NCI-H2029 treated with DMSO at 0.1 percent for 48 hours (cell line): ENCODE measurements at regions not wholly inside any gene's neighbourhood (a gene's known extent, or its start where the extent isn't known, plus 50 kb on each side); places are given as distances from the start of the nearest gene placed in this dataset.

Source experiments
- DNase-seq: peaks from one replicate; lab custom pipeline; 2025; lab: John Stamatoyannopoulos, UW

DNA sequence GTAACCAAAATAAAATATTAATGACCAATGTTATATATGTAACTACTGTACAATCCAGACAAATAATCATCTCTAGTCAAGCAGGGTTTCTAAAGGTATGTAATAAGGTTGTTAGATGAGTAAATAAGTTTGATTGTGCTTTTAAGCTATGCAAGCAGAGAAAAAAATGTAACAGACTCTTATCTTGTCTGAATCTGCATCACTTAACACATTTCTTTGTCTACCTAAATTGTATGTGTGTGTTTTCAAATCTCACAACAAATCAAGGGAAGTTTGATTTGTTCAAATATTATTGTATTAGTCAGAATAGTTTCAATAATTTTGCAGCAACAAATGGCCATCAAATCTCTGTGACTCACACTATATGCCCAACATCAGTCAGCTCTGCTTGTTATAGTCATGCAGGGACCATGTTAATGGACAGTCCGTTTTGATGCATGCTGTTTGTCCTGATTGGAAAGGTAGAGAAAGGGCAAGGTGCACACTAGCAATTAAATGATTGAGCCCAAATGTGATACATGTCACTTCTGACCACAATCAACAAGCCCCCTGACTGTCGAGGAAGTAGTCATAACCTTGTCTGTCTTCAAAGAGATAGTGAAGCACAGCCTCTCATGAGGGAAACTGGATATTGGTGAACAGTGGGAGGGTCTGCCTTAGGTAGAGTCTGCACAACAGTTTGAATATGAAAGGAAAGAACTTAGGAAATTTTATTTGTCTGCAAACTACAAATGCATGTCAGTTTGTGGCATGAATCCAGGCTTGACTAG lies 349.4 kb upstream of the SATB1 start:
- no peak for DNase-seq

- no peak for DNase-seq
These were observed 347.7 kb upstream of the SATB1 start for GRCh38 chr3:18772699-18773305.

GRCh38 chr3:18771931-18772330 lies 346.8 kb upstream of the SATB1 start:
- no peak for DNase-seq

- DNase-seq, result no peak
These were observed 345.7 kb upstream of the SATB1 start for GRCh38 chr3:18770800-18771199.

DNA sequence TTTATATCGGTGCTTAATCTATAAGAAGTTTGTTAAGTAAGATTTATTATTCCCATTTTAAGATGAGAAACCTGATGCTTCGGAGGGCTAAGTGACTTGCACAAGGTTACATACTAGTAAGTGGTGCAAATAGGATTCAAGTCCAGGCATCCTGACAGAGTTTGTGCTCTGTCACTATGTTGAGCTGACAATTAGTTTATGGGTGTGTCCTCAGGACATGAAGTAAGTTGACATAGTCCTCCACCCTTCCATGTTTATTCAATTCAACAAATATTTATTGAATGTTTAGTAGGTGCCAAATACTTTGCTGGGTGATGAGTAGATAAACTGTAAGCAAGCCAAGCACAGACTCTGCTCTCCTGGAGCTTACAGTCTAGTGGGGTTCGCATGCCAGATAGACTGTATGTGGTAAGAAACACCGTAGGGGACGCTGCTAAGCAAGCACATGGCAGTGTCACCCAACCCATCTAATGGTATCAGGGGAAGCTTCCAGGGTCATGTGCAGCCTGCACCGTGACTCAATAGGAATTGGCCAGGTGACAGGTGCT lies 342.7 kb upstream of the SATB1 start:
- DNase-seq, result peak; percentile 66

DNA sequence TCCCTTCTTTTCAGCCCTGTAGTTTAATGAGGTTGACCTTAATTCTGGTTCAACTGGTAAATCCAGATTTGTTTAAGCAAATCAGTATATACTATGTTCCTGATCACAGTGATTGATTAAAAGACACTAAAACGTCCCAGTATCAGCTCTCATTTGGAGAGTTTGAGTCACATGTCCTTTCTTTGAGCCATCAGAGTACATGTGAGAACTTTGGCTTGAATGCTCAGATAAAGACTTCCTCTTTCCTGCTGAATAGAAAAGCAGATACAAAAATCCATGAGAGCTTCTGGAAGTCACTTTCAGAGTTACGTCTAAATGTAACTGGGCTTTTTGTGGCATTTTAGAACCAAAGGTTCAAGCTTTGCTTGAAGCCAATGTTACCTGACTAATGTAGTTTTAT lies 341.8 kb upstream of the SATB1 start:
- DNase-seq, result no peak

DNA sequence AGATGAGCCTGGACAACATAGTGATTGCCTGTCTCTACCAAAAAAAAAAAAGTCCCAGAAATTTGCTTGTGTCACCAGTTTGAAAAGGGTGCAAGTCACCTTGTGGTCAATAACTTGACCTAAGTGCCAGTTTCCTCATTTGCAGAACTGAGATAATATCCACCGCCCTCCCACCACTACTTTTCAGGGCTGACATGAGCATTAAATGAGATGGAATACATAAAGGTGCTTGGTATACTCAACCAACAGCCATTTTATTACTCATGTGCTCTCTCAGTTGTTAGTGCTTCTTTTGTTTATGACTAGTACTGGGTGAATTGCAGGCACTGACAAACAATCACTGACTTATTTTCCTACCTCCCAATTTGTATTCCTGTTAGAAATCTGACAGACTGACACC lies 340.5 kb upstream of the SATB1 start:
- no peak for DNase-seq

DNA sequence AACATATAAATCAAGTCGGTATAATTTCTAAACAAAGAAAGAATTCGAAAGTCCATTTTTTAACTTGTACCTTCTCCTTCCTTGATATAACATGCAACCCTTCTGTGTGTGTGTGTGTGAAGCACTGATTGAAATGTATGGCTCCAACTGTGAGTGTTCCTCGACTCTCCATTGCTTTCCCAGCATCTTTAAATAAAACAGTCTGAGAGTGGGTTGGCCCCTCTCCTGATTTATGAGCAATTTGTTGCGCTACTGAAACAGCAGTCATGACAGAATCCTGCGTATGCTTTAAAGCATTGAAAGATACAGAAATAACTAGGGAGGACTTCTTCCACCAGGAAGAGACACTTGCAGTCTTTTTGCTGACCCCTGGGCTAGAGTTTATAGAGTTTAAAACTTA lies 340.0 kb upstream of the SATB1 start:
- DNase-seq, result no peak

DNA sequence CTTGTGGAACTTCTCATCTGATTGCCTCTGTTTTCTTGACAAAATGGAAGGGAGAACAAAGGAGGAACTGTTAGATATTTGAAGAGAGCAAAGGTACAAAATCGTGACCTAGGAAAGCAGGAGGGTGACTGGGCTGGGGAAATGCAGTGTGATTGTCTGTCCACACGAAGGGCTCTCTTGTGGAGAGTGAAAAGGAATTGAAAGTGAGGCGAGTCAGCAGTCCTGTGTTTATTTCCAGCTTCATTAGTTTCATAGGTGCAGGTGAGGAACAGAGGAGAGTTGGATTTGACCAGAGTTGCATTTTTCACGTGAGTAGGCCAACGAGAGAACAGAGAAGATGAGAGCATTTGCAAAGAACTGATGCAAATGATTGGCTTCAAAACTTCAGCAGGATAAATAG lies 336.4 kb upstream of the SATB1 start:
- no peak for DNase-seq

DNA sequence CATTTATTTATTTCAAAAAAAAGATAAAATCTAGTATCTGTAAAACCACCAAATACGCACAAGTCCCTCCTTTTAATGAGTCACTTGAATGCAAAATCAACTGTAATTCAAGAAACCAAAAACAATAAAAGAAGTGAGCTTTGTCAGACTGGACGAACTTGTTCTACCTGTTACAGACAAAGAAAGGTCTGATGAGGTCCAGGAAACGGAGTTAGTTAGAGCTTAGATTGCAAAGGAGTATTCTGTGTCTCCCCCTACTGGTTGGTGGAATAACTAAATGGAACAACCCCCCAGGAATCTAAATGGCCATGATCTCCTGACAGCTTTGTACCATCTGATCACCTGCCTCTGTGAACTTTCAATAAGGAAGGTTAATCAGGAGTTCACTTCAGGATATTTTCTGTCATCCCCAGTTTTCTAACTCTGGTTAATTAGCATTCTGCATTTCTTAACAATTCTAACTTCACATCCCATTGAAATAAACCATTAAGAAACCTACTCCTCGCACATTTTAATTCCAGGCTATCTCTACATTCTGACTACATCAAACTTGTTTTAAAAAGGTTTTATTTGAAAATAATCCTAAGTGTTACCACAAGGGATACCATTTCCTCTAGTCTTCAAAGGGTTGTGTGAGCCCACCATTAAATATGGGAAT lies 333.0 kb upstream of the SATB1 start:
- peak; percentile 99 for DNase-seq

GRCh38 chr3:18757476-18757875 lies 332.3 kb upstream of the SATB1 start:
- no peak for DNase-seq

DNA sequence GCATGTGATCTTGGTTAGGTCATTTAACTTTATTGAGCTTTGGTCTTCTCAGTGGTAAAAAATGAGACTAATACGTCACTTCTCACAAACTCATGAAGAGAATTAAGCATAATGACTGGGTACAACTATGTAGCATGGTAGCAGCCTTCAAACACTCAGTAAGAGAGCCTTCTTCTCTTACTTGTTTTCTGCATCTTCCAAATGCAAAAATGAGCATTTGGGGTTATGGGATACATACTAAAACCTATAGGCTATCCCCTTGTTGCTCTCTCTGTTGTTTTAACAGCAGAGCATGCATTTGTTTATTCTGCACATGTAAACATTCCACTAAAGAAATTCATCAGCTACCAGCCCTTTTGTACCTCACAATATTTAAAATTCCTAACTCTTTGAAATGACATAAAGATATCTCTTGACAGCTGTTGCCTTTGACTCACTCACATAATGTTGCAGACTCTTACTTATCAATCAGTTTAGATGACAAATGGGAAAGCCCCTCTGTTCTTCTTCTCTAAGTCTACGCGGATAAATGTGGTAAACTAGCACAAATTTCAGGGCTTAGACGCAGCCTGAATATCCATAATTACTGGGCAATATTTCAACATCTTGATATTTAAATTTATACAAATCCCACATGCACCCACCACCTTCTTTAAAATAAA lies 327.3 kb upstream of the SATB1 start:
- DNase-seq, result no peak

GRCh38 chr3:18751514-18751913 lies 326.4 kb upstream of the SATB1 start:
- DNase-seq, result peak; percentile 93

DNA sequence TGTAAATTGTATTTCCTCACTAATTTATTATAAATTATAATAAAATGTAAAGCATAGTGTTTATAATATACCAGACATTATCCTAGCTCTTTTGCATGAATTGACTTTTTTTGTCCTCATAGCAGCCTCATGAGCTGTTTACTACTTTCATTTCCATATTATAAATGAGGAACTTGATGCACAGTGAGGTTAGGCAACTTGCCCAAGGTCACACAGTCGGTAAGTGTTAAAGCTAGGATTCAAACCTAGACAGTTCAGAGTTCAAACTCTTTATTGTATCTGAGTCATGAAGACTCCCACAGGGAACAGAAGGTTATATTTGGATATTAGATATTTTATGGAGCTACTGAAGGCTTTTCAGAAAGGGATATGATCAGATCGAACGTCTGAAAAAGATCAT lies 322.2 kb upstream of the SATB1 start:
- no peak for DNase-seq

DNA sequence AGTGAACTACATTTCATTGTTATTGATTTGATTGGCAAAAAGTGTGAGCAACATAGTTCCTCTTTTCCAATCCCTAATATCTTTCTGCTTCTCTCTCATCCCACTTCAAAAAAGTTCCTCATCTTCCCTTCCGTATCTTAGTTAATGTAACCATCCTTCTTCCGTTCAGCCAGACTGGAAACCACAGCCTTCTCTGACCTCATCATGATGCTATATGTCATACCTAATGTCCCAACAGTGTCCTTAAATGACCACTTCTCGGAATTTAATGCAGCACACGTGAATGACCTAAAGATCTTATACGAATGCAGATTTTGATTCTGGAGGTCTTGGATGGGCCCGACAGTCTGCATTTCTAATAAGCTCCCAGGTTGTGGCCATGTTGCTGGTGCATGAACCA lies 320.3 kb upstream of the SATB1 start:
- DNase-seq, result no peak

GRCh38 chr3:18744472-18744871 lies 319.3 kb upstream of the SATB1 start:
- DNase-seq, result no peak

DNA sequence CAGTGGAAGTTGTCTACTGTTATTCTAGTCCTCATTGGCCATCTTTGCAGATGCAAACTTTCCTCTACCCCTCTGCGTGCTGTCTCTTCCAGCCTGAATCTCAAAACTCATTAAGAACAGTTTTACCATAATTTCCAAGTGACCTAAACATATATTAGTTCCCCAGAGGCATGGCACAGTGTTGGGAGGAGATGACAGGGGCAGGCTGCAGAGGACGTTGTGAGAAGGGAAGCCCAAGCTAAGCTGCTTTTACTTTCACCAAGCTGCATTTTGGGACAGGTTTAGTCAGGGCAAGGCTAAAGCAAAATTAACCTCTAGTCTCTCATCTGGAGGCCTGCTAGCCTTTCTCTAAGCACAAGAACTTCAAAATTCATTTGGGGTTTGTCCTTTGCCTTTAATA lies 318.6 kb upstream of the SATB1 start:
- no peak for DNase-seq

DNA sequence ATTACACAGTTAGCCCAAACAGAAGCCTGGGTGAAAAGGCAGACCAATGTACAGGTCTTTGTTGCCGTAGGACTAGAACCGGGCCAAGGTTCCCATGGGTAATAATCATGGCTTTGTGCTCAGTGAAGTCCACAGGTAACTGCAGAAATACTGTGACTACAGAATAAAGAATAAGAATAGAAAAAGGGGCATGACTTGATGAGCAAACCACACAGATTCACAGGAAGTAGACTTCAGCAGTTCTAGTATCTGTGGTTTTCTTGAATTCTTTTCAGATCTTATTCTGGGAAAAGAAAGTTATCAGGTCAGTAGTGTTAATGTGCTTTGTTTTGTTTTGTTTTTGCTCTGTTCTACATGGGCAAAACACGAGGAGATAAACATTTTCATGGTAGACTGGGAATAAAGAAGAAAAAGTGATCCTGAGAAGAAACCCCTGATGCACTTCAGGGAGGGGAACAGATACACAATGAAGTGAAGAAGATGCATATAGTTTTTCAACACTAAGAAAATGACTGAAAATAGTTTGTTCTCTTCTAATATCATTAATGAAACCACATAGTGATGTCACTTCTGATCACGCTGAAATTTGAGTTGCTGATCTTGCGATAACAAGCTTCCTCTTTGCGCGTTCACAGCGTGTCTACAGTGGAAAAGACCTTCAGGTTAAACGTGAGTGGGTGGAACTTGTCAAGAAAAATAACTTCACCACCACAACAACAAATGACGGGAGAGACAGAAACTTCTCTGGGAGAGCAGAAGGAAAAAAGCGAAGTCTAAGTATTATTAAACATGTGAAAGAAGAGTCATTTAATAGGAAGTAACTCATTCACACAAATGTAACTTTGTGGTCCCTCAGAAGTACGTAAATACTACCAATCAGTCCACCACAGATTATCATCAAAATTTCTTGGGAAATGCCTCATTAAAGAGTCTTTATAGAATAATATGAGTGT lies 315.8 kb upstream of the SATB1 start:
- DNase-seq, result no peak

DNA sequence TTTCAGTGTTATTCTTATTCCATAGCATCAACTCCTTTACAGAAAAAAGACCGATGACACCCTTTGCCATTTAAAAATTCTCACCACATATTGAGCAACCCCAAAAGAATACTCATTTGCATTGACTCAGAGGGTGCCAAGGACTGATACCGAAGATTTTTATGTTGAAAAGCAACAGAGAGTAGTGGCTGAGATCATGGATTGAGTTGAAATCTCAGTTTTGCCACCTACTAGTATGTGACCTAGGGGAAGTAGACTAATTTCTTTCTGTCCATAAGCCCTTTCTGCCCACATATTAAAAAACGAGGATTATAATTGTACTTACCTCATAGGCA lies 313.9 kb upstream of the SATB1 start:
- no peak for DNase-seq

- DNase-seq, result no peak
These were observed 313.4 kb upstream of the SATB1 start for GRCh38 chr3:18738393-18739098.

DNA sequence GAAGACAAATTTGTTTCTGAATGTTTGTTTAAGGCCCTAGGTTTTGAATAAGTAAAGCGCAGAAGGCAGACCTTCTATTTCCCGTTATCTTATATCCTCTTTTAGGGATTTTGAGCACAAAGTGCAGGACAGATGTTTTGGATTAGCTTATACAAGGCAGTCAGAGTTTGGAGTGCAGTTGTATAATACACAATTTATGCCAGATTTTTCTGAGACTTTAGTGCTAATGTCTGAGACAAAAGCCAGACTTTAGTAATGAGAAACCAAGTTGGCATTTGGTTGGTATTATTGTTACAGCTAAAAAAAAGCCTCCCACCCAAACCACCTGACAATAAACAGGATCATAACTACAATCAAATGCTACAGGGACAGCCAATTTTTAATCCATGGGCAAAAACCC lies 309.9 kb upstream of the SATB1 start:
- no peak for DNase-seq
